ENCODE measurements at regions not wholly inside any gene's neighbourhood (a gene's known extent, or its start where the extent isn't known, plus 50 kb on each side); places are given as distances from the start of the nearest gene placed in this dataset.

DNA sequence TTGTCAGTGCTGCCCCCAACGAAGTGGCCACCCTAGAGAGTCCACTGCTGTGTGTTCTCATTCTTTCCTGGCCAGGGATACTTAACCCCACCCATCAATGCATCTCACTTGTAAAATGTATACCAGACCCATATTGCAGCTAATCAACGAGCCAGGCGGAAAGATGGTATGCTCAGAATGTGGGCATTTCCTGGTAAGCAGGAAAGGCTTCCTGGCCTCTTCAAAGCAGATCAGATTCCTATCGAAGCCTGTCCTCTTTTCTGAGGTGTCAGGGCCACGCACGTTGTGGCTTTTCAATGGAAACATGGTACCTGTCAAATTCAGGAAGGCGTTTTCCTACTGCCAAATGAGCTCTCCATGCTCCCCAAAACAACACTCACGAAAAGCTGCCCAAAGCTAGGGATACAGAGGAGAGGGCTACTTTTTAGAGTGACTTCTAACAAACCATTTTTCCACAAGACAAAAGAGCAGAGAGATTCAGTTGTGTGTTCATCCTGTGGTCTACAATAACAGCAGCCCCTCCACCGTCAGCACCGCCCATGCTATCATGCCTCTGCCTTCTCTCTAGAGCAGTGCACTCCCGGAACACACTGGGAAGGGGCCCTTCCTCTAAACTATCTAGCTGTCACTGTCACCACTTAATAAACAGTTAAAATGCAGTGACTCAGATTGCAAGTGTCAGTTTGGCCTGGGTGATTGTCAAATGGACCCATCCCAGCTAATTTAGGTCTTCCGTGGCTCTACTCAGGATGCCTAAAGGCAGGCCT, 535.1 kb downstream of the RNF144A start:
- TF ChIP-seq, protein P1, sequence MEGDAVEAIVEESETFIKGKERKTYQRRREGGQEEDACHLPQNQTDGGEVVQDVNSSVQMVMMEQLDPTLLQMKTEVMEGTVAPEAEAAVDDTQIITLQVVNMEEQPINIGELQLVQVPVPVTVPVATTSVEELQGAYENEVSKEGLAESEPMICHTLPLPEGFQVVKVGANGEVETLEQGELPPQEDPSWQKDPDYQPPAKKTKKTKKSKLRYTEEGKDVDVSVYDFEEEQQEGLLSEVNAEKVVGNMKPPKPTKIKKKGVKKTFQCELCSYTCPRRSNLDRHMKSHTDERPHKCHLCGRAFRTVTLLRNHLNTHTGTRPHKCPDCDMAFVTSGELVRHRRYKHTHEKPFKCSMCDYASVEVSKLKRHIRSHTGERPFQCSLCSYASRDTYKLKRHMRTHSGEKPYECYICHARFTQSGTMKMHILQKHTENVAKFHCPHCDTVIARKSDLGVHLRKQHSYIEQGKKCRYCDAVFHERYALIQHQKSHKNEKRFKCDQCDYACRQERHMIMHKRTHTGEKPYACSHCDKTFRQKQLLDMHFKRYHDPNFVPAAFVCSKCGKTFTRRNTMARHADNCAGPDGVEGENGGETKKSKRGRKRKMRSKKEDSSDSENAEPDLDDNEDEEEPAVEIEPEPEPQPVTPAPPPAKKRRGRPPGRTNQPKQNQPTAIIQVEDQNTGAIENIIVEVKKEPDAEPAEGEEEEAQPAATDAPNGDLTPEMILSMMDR (IDR thresholded peaks at IDR 0.05 in 2 of 3, conservative IDR thresholded peaks at IDR 0.05 in 1 of 3; ENCODE audit: borderline replicate concordance in 1 of 3, insufficient read depth in 1 of 3, low read depth in 2 of 3, low read length in 2 of 3): no peak
- TF ChIP-seq, protein P2, sequence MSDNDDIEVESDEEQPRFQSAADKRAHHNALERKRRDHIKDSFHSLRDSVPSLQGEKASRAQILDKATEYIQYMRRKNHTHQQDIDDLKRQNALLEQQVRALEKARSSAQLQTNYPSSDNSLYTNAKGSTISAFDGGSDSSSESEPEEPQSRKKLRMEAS (IDR thresholded peaks at IDR 0.05): no peak
- TF ChIP-seq CBX3 (IDR thresholded peaks at IDR 0.05; ENCODE audit: low read depth) (no peak), POLR2A (IDR thresholded peaks at IDR 0.05; ENCODE audit: borderline replicate concordance, extremely low read depth, insufficient read depth, insufficient read length) (no peak), RAD21 (IDR thresholded peaks at IDR 0.05; ENCODE audit: low read depth) (no peak), EZH2phosphoT487 (IDR thresholded peaks at IDR 0.05; ENCODE audit: borderline replicate concordance) (no peak), TCF7L2 (IDR thresholded peaks at IDR 0.05; ENCODE audit: borderline replicate concordance, extremely low read depth, insufficient read depth, insufficient read length) (no peak), EZH2 (IDR thresholded peaks at IDR 0.05) (no peak), SP1 (IDR thresholded peaks at IDR 0.05; ENCODE audit: low read depth) (no peak), SRF (IDR thresholded peaks at IDR 0.05; ENCODE audit: low read depth) (no peak)
